ENCODE measurements at regions not wholly inside any gene's neighbourhood (a gene's known extent, or its start where the extent isn't known, plus 50 kb on each side); places are given as distances from the start of the nearest gene placed in this dataset.
"Not testable (repeated sequence)": the region's sequence is repeated elsewhere in the genome, so short reads cannot be mapped to it uniquely, and the experiment has no call there.

- DNase-seq: not testable (repeated sequence)
Observed at GRCh38 chr15:84421513-84422181, 179.2 kb upstream of the ZSCAN2 start.

GRCh38 chr15:84425327-84425726 lies 175.5 kb upstream of the ZSCAN2 start:
- not testable (repeated sequence) for DNase-seq

GRCh38 chr15:84473305-84473877 lies 127.4 kb upstream of the ZSCAN2 start:
- DNase-seq: not testable (repeated sequence)

- DNase-seq: not testable (repeated sequence)
Observed at GRCh38 chr15:84476364-84477033, 124.3 kb upstream of the ZSCAN2 start.

- DNase-seq: not testable (repeated sequence)
Observed at GRCh38 chr15:84477550-84477949, 123.3 kb upstream of the ZSCAN2 start.

GRCh38 chr15:84480174-84480681 lies 120.6 kb upstream of the ZSCAN2 start:
- DNase-seq: not testable (repeated sequence)

GRCh38 chr15:84483859-84484258 lies 117.0 kb upstream of the ZSCAN2 start:
- DNase-seq: not testable (repeated sequence)

GRCh38 chr15:84500165-84500889 lies 100.5 kb upstream of the ZSCAN2 start:
- DNase-seq: peak; percentile 35

- not testable (repeated sequence) for DNase-seq
Observed at GRCh38 chr15:84503101-84503500, 97.7 kb upstream of the ZSCAN2 start.

GRCh38 chr15:84505552-84505951 lies 95.3 kb upstream of the ZSCAN2 start:
- DNase-seq: not testable (repeated sequence)

- DNase-seq: not testable (repeated sequence)
Observed at GRCh38 chr15:84512324-84512723, 88.5 kb upstream of the ZSCAN2 start.

GRCh38 chr15:84516773-84517172 lies 84.0 kb upstream of the ZSCAN2 start:
- not testable (repeated sequence) for DNase-seq

- DNase-seq: not testable (repeated sequence)
Observed at GRCh38 chr15:84525491-84526344, 75.1 kb upstream of the ZSCAN2 start.

GRCh38 chr15:84530751-84531150 lies 70.1 kb upstream of the ZSCAN2 start:
- not testable (repeated sequence) for DNase-seq

- DNase-seq: not testable (repeated sequence)
Observed at GRCh38 chr15:84531223-84531622, 69.6 kb upstream of the ZSCAN2 start.

- DNase-seq: not testable (repeated sequence)
Observed at GRCh38 chr15:84531709-84532367, 69.0 kb upstream of the ZSCAN2 start.

GRCh38 chr15:84533705-84534104 lies 67.1 kb upstream of the ZSCAN2 start:
- not testable (repeated sequence) for DNase-seq

GRCh38 chr15:84534561-84535235 lies 66.1 kb upstream of the ZSCAN2 start:
- DNase-seq: not testable (repeated sequence)

GRCh38 chr15:84536181-84536580 lies 64.6 kb upstream of the ZSCAN2 start:
- DNase-seq: not testable (repeated sequence)

- not testable (repeated sequence) for DNase-seq
Observed at GRCh38 chr15:84544586-84544985, 56.2 kb upstream of the ZSCAN2 start.

- DNase-seq: not testable (repeated sequence)
Observed at GRCh38 chr15:84547150-84547549, 53.7 kb upstream of the ZSCAN2 start.

All from stimulated activated CD4-positive, alpha-beta T cell treated with anti-CD3 and anti-CD28 coated beads, Interleukin-12 subunit alpha, Interleukin-12 subunit beta, amount 100 ng/mL, for 4 hours (primary cell).